Sigmoid colon (tissue), 4 donors: ENCODE measurements at regions not wholly inside any gene's neighbourhood (a gene's known extent, or its start where the extent isn't known, plus 50 kb on each side); places are given as distances from the start of the nearest gene placed in this dataset.

ENCODE experiments used
- EP300 ChIP-seq, 4 donors: sonication (generic); formaldehyde crosslinking; IDR thresholded peaks; one replicate each; pipeline ENCODE4 v1.6.1; 2017; ENCODE audit warnings: antibody characterized with exemption in 4 of 4
- POLR2A ChIP-seq, 2 donors: fragments of 450-650 bp; IDR thresholded peaks; one replicate each; pipeline ENCODE4 v1.6.1; 2016; ENCODE audit warnings: antibody characterized with exemption in 2 of 2, mild to moderate bottlenecking in 2 of 2, moderate library complexity in 2 of 2
- POLR2AphosphoS5 ChIP-seq, 4 donors: sonication (generic); formaldehyde crosslinking; IDR thresholded peaks; one replicate each; pipeline ENCODE4 v1.6.1; 2017; ENCODE audit warnings: antibody characterized with exemption in 4 of 4
- TF ChIP-seq, protein P1 (sequence below), 4 experiments: fragments of 450-650 bp in 3 of 4; fragments of 200-600 bp in 1 of 4; IDR thresholded peaks; one replicate each; pipeline ENCODE4 v1.5.1; 2016 to 2019; ENCODE audit warnings: antibody characterized with exemption in 4 of 4, mild to moderate bottlenecking in 3 of 4, moderate library complexity in 2 of 4

- TF ChIP-seq, protein P1, sequence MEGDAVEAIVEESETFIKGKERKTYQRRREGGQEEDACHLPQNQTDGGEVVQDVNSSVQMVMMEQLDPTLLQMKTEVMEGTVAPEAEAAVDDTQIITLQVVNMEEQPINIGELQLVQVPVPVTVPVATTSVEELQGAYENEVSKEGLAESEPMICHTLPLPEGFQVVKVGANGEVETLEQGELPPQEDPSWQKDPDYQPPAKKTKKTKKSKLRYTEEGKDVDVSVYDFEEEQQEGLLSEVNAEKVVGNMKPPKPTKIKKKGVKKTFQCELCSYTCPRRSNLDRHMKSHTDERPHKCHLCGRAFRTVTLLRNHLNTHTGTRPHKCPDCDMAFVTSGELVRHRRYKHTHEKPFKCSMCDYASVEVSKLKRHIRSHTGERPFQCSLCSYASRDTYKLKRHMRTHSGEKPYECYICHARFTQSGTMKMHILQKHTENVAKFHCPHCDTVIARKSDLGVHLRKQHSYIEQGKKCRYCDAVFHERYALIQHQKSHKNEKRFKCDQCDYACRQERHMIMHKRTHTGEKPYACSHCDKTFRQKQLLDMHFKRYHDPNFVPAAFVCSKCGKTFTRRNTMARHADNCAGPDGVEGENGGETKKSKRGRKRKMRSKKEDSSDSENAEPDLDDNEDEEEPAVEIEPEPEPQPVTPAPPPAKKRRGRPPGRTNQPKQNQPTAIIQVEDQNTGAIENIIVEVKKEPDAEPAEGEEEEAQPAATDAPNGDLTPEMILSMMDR (IDR thresholded peaks at IDR 0.05), result no peak
- TF ChIP-seq POLR2A (IDR thresholded peaks at IDR 0.05) (no peak), EP300 (IDR thresholded peaks at IDR 0.05) (no peak), POLR2AphosphoS5 (IDR thresholded peaks at IDR 0.05) (no peak)
Measured at GRCh38 chr5:101937041-101937440, 359.0 kb downstream of the SLCO4C1 start.
